GM12878 (cell line): ENCODE measurements at regions not wholly inside any gene's neighbourhood (a gene's known extent, or its start where the extent isn't known, plus 50 kb on each side); places are given as distances from the start of the nearest gene placed in this dataset.

Experiments
- CREB1 ChIP-seq: IDR thresholded peaks from 2 replicates; pipeline ENCODE4 v1.6.1; 2012; ENCODE audit warnings: low read depth, mild to moderate bottlenecking, inconsistent platforms
- EGR1 ChIP-seq, 2 experiments: IDR thresholded peaks; 1 replicate in 1 of 2; 2 replicates in 1 of 2; pipeline ENCODE4 v1.6.1; 2011 to 2012; ENCODE audit warnings: low read depth in 2 of 2, low read length in 2 of 2, borderline replicate concordance in 1 of 2, mild to moderate bottlenecking in 1 of 2, moderate library complexity in 1 of 2
- EP300 ChIP-seq, 2 experiments: fragments of 150-350 bp in 1 of 2; IDR thresholded peaks; 2 replicates each; pipeline ENCODE4 v1.6.1; 2011 to 2012; ENCODE audit warnings: low read depth in 2 of 2, low read length in 2 of 2, borderline replicate concordance in 1 of 2, improper control_type of control experiment in 1 of 2, inconsistent platforms in 1 of 2; ENCODE audit not compliant: control insufficient read depth in 1 of 2
- SMC3 ChIP-seq: IDR thresholded peaks from 2 replicates; pipeline ENCODE4 v1.6.1; 2011; ENCODE audit warnings: low read length, improper control_type of control experiment, borderline replicate concordance
- STAT3 ChIP-seq: IDR thresholded peaks from 2 replicates; pipeline ENCODE4 v1.6.1; 2011; ENCODE audit warnings: low read depth, low read length, improper control_type of control experiment
- ZNF217 ChIP-seq: fragments of 450-650 bp; IDR thresholded peaks from 2 replicates; pipeline ENCODE4 v1.6.1; 2017; ENCODE audit warnings: antibody characterized with exemption, mild to moderate bottlenecking
- TF ChIP-seq, protein P1 (sequence below), 3 experiments: IDR thresholded peaks in 2 of 3; conservative IDR thresholded peaks in 1 of 3; 2 replicates each; pipeline ENCODE4 v1.5.1; 2011; ENCODE audit warnings: low read depth in 3 of 3, low read length in 3 of 3, mild to moderate bottlenecking in 3 of 3, control low read depth in 2 of 3, moderate library complexity in 2 of 3, inconsistent platforms in 1 of 3, mixed read lengths in 1 of 3; ENCODE audit not compliant: control insufficient read depth in 2 of 3, insufficient read depth in 1 of 3; ENCODE audit errors: extremely low read depth in 1 of 3
- TF ChIP-seq, protein P2 (sequence below): IDR thresholded peaks from 2 replicates; pipeline ENCODE4 v1.6.1; 2012; ENCODE audit warnings: mild to moderate bottlenecking, low read depth, low read length

GRCh38 chr20:51985013-51985415 lies 182.7 kb upstream of the SALL4 start:
- TF ChIP-seq, protein P1, sequence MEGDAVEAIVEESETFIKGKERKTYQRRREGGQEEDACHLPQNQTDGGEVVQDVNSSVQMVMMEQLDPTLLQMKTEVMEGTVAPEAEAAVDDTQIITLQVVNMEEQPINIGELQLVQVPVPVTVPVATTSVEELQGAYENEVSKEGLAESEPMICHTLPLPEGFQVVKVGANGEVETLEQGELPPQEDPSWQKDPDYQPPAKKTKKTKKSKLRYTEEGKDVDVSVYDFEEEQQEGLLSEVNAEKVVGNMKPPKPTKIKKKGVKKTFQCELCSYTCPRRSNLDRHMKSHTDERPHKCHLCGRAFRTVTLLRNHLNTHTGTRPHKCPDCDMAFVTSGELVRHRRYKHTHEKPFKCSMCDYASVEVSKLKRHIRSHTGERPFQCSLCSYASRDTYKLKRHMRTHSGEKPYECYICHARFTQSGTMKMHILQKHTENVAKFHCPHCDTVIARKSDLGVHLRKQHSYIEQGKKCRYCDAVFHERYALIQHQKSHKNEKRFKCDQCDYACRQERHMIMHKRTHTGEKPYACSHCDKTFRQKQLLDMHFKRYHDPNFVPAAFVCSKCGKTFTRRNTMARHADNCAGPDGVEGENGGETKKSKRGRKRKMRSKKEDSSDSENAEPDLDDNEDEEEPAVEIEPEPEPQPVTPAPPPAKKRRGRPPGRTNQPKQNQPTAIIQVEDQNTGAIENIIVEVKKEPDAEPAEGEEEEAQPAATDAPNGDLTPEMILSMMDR (IDR thresholded peaks at IDR 0.05 in 2 of 3, conservative IDR thresholded peaks at IDR 0.05 in 1 of 3; ENCODE audit: control insufficient read depth in 2 of 3, extremely low read depth in 1 of 3, insufficient read depth in 1 of 3, low read depth in 3 of 3, low read length in 3 of 3): no peak
- TF ChIP-seq CREB1 (no peak), STAT3 (no peak), EGR1 (IDR thresholded peaks at IDR 0.05; ENCODE audit: borderline replicate concordance in 1 of 2, low read depth in 2 of 2, low read length in 2 of 2) (no peak), EP300 (IDR thresholded peaks at IDR 0.05; ENCODE audit: borderline replicate concordance in 1 of 2, control insufficient read depth in 1 of 2, low read depth in 2 of 2, low read length in 2 of 2) (no peak), SMC3 (no peak), ZNF217 (no peak)
- TF ChIP-seq, protein P2, sequence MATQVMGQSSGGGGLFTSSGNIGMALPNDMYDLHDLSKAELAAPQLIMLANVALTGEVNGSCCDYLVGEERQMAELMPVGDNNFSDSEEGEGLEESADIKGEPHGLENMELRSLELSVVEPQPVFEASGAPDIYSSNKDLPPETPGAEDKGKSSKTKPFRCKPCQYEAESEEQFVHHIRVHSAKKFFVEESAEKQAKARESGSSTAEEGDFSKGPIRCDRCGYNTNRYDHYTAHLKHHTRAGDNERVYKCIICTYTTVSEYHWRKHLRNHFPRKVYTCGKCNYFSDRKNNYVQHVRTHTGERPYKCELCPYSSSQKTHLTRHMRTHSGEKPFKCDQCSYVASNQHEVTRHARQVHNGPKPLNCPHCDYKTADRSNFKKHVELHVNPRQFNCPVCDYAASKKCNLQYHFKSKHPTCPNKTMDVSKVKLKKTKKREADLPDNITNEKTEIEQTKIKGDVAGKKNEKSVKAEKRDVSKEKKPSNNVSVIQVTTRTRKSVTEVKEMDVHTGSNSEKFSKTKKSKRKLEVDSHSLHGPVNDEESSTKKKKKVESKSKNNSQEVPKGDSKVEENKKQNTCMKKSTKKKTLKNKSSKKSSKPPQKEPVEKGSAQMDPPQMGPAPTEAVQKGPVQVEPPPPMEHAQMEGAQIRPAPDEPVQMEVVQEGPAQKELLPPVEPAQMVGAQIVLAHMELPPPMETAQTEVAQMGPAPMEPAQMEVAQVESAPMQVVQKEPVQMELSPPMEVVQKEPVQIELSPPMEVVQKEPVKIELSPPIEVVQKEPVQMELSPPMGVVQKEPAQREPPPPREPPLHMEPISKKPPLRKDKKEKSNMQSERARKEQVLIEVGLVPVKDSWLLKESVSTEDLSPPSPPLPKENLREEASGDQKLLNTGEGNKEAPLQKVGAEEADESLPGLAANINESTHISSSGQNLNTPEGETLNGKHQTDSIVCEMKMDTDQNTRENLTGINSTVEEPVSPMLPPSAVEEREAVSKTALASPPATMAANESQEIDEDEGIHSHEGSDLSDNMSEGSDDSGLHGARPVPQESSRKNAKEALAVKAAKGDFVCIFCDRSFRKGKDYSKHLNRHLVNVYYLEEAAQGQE: no peak
